GM21367 (cell line): ENCODE measurements at regions not wholly inside any gene's neighbourhood (a gene's known extent, or its start where the extent isn't known, plus 50 kb on each side); places are given as distances from the start of the nearest gene placed in this dataset.
A peak's percentile ranks its signal among the peaks of the same experiment; 100 is the strongest.
"Not testable (repeated sequence)": the region's sequence is repeated elsewhere in the genome, so short reads cannot be mapped to it uniquely, and the experiment has no call there.

Source experiments
- ATAC-seq: cut with Tn5 transposase; IDR thresholded peaks from one replicate; pipeline ENCODE4 v1.9.1; 2021; ENCODE audit not compliant: unreplicated experiment

DNA sequence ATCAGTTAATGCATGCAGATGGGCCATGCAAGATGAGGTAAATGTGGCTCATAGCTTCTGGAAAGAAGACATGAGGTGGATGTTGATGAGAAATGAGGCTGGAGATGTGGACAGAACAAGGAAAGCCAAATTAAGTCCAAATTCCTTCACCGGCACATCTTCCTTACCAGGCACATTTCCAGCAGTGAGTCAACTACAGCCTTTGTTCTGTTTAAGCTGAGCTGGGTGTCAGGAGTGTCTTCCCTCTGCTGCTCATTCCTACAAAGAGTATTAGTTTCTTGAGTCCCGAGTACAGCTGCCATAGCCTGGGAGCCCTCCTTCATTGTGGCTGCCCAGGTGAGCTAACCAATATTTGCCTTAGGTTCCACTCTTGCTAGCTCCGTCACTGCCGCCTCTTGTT is 945.0 kb downstream of the SLC4A3 start:
- no peak for ATAC-seq

DNA sequence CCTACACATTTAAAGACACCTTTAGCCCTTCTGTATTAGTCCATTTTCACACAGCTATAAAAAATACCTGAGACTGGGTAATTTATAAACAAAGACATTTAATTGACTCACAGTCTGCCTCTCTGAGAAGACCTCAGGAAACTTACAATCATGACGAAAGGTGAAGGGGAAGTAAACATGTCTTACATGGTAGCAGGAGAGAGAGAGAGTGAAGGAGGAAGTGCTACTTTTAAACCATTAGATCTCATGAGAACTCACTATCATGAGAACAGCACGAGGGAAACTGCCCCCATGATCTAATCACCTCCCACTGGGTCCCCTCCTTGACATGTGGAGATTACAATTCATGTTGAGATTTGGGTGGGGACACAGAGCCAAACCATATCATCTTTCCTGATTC is 946.6 kb downstream of the SLC4A3 start:
- ATAC-seq, result no peak

DNA sequence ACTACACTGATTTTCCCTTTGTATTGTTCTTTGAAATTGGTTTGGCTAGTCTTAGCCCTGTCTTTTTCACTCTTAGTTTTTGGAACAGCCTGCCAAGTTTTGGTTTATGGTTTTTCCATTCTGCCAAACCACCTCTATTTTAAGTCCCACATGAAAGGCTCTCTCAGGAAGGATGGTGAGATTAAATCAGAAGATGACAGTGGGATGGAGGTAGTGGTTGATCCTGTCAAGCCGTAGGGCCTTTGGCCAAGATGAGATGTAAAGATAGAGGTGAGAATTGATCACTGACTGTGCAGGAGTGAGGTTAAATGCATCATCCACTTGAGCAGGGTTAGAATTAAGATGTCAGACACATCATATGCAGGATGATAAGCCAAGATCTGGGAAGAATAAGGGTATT is 948.5 kb downstream of the SLC4A3 start:
- no peak for ATAC-seq

DNA sequence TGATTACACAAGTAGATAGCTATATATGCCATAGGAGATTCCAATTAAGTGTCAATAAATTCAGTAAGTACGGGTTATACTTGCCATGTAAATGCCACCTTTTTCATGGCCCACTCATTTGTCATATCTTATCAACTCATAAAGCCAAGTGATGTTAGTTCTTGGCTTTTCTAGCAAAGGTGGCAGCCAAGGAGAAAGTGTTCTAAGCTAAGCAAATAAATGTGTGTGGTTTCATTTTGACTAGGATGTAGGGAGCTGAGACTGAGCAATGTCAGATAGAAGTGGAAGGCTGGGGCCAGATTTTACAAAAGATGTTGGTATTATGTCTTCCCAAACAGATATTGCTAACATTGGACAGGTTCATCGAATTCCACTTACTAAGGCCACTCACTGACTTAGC is 952.0 kb downstream of the SLC4A3 start:
- no peak for ATAC-seq

DNA sequence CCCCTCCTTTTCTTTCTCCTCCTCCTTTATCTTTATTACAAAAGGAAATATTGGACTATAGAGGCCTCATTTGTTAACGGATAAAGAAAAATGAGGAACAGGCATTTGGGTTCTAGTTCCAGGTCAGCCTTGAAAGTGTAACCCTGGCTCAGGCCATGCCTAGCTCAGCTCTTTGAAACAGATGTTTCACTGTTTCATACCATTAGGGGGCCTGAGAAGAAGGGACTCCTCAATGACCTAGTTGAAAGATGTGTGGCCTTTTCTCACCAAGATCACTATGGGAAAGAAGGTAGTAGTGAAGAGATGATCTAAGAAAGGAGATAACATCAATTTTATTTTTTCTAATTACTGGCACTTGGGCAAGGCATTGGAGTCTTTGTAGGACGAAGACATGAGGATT is 952.7 kb downstream of the SLC4A3 start:
- ATAC-seq, result no peak

DNA sequence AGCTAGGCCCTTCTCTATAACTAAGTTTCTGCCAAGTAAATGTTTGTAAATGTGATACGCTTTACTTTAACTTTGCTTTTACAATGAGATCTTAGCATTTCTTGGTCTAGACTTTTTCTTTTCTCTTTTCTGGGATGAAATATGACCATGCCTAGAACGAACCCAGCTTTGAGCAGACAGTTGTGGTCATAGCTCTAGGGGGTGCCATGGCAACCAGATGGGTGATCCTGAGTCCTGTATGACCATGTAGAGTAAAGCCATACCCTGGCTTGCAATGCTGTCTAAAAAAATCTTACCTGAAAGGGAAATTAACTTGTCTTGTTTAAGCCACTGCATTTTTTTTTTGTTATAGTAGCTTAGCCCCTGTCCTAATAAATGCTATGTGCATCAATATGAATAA is 956.3 kb downstream of the SLC4A3 start:
- ATAC-seq, result no peak

DNA sequence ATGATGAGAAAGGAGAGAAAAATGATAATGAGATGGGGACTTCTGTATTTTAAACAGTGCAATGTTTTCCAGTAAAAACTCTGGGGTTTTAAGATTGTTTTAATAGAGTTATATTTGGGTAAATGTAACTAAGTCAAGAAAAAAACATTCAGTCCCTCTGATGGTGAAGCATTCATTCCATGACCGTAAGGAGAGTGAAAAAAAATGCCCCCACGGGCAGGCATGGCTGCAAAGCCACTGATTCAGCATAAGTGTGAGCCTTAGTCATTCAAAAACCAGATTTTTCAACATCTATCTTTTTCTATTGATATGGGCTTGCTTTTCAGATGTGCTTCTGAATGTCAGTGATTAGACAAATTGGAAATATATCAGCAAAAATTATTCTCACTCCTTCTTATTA is 957.8 kb downstream of the SLC4A3 start:
- ATAC-seq, result no peak

DNA sequence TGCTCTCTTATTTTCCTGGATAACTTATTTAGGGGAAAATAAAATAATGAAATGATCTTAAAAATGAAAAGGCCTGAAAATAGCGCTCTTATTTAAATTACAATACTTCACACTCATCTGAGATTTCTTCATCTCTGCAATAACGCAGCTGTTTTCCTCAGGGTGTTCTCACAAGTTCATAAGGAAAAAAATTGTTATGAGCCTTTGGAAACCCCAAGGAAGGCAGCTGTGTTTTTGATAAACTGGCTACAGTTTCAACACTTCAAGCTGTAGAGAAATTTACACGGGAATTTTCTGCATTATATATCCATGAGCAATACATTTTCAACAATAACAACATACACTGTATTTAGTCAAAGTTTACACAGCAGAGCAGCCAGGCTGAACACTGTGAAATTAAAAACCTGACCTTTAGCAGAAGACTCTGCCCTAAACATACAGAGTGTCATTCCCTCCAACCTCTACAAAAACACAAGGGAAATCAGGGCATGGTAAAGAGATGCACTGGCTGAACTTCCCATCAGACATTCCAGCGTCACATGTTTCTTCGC is 959.6 kb downstream of the SLC4A3 start:
- no peak for ATAC-seq

DNA sequence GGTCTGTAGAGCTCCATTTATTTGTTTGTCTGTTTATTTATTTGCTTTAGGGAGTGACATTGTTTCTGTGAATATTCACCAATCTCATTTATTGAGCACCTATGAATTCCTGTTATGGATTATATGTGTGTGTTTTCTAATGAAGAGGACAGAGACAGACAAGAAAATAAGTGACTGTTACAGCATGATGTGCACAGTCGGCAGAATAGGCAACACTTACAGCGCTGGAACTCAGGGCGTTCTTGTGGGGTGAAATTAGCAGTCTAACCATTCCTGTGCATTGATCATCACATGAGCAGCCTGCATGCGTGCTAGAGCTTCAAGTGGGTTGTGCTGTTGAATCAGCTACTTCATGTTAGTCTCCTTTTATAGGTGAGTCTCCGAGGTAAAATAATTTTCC is 960.7 kb downstream of the SLC4A3 start:
- ATAC-seq, result no peak

DNA sequence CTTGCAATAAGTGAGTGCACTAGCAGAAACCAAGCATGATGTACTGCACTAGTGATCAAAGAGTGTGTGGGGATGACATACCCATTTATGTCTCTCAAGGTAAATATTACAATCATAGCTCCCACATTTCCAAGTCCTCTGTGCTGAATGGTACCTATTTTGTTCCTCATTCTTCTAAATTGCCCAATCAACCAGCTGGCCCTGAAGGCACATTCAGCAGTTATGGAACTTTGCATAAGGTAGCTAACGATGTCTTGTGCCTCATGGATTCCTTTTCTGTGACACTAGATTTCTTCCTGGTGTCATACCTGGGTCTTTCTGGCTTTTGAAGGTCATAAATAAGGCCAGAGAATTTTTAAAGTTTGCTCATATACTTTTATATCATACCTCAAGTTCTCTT is 963.0 kb downstream of the SLC4A3 start:
- no peak for ATAC-seq

DNA sequence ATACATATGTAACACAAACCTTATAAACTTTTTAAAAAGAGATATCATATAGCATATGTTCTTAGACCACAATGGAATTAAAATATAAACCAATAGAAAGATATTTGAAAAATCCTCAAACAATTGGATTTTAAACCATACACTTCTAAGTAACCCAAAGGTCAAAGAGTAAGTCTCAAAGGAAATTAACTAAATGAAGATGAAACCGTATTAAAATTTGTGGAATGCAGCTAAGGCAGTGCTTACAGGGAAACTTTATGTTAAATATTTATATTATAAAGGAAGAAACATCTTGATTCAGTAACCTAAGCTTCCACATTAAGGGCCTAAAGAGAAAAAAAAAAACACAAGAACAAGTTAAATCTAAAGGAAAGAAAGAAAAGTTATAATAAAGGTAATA is 966.1 kb downstream of the SLC4A3 start:
- ATAC-seq, result no peak

DNA sequence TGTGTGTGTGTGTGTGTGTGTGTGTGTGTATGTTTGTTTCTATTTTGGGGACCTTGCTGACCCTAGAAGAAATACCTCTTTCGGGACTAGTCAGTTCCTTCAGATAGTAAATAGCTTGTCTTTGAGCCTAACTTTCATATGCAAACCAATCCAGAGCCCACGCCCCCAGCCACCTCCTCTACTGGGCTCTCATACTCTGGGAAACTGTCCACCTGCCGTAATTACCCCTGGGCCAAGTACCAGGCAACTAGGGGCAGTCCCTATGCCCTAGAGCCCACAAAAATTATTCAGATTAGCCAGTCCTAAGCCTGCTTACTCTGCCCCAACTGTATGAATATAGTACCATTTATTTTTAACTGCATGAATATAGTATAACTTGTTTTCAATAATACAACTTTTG is 970.4 kb downstream of the EPHA4 start:
- no peak for ATAC-seq

DNA sequence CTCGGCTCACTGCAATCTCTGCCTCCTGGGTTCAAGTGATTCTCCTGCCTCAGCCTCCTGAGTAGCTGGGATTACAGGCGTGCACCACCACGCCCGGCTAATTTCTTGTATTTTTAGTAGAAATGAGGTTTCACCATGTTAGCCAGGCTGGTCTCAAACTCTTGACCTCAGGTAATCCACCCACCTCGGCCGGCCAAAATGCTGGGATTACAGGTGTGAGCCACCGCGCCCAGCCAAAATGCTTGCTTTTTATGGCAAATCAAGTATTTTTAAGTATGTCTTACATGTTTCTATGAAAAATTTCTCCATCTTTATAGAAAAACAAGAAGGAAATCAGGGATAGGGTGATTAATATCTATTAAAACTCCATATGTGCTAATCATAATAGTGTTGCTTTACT is 959.1 kb downstream of the EPHA4 start:
- not testable (repeated sequence) for ATAC-seq

DNA sequence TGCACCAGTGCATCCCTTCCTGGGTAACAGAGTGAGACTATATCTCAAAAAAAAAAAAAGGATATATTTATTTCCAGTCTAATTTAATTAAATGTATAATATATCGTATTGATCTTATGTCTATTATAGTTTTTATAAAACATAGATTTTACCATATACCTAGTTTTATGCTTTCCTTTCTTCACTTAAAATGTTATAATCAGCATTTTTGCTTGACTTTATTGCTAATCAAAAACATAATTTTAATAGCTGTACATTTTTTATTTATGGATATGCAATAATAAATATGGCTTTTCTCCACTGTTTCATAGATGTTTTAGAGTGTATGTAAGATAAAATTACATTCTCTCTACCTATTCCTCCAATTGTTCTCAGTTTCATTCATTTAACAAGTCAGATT is 958.0 kb downstream of the EPHA4 start:
- no peak for ATAC-seq

DNA sequence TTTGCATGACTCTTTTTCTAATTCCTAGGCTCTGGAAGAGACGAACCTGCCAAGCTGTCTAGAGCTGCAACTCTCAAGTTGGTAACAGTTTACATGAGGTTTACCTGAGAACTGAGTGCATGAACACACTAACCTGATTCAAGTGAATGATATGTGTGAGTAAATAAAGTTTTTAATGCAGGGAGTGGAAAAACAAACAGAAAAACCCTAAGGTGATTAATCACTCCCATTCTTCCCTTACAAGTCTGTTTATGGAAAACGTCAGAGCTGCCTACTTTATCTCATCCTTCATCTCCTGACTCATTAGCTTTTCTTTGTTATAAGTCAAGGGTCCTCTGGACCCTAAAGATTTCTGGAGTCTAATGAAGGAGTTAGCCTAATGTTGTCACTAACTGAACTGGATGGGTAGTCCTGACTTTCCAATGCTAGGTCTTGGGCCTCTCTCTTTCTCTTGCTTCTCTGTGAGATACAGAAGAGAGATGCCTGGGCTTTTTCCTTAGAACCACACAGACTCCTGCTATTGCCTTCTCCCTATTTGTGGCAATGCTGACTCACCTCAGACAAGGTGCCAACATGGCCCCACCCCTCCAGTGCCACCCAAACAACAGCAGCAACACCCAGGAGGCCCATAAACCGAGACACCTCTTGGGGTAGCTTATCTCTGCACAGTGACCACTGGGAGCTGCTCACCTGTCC is 952.4 kb downstream of the EPHA4 start:
- ATAC-seq, result no peak

DNA sequence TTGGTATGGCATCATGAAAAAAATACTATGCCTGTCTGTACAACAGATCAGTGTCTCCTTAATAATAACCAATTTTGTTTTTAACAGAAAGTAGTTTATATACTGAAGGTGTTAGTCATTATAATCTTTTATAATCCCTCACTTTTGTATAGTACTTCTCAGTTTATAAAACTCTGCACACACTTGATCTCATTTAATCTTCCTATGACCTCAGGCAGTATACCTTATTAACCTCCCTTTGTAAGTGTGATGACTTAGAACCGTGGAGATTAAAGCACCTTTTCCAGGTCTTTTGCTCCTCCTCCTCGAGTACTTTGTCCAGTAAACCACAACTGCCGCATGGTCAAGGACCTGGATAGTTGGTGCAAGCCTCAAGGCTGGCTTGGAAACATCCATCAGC is 945.5 kb downstream of the EPHA4 start:
- ATAC-seq, result no peak

DNA sequence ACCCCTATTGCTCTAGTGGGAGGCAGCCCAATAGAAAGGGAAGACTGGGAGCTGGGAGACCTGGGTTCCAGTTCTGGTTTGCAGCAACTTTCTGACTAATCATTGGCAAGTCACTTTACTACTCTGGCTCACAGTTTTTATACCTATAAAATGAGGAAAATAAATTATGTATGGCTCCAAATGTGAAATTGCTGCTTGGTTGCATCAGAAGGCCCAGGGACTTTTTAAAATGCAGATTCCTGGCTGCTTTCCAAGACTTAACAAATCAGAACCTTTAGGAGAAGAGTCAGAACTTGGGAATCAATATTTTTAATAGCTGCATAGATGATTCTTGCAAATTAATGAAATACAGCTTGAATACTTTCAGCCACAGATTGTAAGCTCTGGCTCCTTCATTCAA is 943.9 kb downstream of the EPHA4 start:
- ATAC-seq, result no peak

DNA sequence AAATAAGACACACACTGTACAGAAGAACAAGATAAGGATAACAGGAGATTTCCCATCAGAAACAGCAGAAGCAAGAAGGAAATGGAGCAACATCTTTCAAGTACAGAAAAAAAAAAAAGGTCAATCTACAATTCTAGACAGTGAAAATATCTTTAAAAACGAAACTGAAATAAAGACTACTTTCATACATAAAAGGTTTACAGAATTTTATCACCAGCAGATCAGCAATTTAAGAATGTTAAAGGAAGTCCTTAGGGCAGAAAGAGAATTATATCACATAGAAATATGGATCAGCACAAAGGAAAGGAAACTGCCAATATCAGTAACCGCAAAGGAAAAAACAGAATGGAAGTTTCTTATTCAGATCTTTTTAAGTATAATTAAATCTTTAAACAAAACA is 931.0 kb downstream of the EPHA4 start:
- no peak for ATAC-seq

DNA sequence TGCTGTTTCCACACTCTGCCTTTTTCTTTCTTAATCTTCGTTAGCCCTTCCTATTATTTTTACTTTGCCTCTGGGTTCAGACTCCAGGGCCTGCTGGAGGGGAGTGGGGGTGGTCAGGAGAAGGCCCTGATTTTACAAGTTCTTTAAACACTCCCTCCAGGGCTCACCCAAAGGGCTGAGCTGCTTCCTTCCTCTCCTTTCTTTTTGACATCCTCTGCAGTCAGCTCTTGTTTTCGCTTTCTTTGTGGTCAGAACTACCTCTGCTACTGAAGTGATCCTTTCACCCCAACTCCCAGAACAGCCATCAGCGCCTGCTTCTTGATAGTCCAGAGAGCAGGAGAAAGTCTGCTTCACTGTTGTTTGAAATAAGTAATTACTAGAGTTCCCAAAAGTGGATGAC is 925.7 kb downstream of the EPHA4 start:
- peak; percentile 64 for ATAC-seq

DNA sequence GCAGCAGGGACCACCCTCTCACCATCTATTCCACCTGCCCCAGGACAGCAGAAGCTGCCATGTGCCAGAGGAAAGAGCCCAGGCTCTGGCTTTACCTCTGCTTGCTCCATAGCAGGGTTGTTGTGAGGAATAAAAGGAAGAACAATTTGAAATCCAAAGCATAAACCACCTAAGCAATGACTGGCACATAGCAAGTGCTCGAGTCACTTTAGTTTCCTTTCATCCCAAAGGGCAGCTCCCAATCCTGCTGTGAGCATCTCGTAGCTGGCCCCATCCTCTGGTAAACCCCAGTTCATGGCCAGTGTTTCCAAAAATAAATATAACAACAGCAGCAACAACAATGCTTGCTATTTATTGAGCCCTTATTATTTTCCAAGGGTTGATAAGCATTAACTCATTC is 923.5 kb downstream of the EPHA4 start:
- no peak for ATAC-seq

DNA sequence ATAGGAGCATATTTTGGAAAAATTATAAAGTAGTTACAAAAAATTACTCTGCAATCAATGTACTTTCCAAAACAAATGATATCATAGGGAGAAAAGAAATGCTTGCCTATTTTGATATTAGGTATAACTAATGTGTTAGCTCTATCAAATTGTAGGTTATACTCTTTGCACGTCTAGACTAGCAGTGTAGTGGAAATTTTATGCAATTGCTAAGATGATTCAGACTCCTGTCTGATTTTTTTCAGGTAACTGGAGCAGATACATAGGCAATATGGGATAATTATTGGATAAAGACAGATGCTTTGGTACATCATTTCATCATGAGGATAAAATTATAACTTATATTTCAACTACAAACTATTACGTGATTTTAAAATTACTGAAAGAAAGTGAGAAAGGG is 918.3 kb downstream of the EPHA4 start:
- ATAC-seq, result no peak

DNA sequence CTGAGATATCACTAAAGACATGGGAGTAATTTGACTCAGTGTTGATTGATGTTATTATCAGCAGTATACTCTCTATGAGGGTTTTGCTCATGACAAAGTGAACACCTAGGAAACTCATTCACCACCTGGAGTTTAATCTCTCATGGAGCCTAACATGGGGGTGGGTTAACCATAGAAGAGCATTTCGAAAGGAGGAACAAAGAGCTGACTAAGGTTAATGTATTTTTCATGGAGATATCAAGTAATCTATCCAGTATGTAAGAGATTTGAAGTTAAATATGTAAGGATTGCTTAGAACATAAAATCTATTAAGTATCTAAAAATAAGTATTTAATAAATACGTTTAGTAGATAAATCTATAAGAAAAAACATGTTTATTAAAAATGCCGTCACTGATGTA is 917.8 kb downstream of the EPHA4 start:
- no peak for ATAC-seq
